Chondrocyte (in vitro differentiated cells): ENCODE measurements at regions not wholly inside any gene's neighbourhood (a gene's known extent, or its start where the extent isn't known, plus 50 kb on each side); places are given as distances from the start of the nearest gene placed in this dataset.
"Not testable (repeated sequence)": the region's sequence is repeated elsewhere in the genome, so short reads cannot be mapped to it uniquely, and the experiment has no call there.

ENCODE experiments used
- DNase-seq: peaks from one replicate; pipeline ENCODE4 v3.0.0; 2021; ENCODE audit warnings: mixed read lengths, low spot score
- H3K27ac Mint-ChIP-seq: one replicate; pipeline ENCODE4 v1.8.0; 2021; ENCODE audit warnings: mild to moderate bottlenecking, moderate library complexity, mixed read lengths; ENCODE audit not compliant: unreplicated experiment
- H3K27me3 Mint-ChIP-seq: 2 replicates; pipeline ENCODE4 v1.8.0; 2021; ENCODE audit warnings: low read depth, mixed read lengths
- H3K36me3 Mint-ChIP-seq: 2 replicates; pipeline ENCODE4 v1.8.0; 2021; ENCODE audit warnings: low read depth, mixed read lengths
- H3K4me1 Mint-ChIP-seq: 2 replicates; pipeline ENCODE4 v1.8.0; 2021; ENCODE audit warnings: low read depth, mild to moderate bottlenecking, mixed read lengths
- H3K4me3 Mint-ChIP-seq: one replicate; pipeline ENCODE4 v1.8.0; 2021; ENCODE audit warnings: mild to moderate bottlenecking, moderate library complexity, mixed read lengths; ENCODE audit not compliant: unreplicated experiment
- H3K9me3 Mint-ChIP-seq: 2 replicates; pipeline ENCODE4 v1.8.0; 2021; ENCODE audit warnings: low read depth, mixed read lengths
- TF ChIP-seq, protein P1 (sequence below): fragments of 200-600 bp; sonication (generic); IDR thresholded peaks from 2 replicates; pipeline ENCODE4 v1.5.0; 2021; ENCODE audit warnings: antibody characterized with exemption, mild to moderate bottlenecking, moderate library complexity

DNA sequence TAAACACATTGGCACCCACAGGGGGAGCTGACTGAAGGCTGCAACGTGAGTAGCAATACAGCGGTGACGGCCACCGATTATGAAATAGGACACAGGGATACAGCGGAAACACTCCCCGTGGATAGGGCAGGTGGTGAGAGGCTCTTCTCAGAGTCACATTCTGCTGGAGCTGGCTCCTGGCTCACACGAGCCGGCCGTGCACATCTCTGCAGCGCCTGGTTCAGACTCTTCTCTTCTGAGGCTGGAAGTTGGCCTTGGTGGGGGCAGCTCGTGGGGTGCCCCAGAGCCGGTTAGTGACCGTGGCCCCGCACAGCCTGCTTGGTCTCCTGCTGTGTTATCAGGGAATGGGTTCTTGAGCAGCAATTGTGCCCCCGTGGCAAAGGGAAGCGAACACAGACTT is 61.3 kb upstream of the EN2 start:
- Mint-ChIP-seq H3K27ac (no peak overlapping the region), H3K4me3 (no peak overlapping the region), H3K36me3 (no peaks in the 10 kb centered on the region), H3K27me3 (peaks cover 67% of the 10 kb centered on the region), H3K4me1 (no peaks in the 10 kb centered on the region), H3K9me3 (no peaks in the 10 kb centered on the region)
- no peak for DNase-seq
- TF ChIP-seq, protein P1, sequence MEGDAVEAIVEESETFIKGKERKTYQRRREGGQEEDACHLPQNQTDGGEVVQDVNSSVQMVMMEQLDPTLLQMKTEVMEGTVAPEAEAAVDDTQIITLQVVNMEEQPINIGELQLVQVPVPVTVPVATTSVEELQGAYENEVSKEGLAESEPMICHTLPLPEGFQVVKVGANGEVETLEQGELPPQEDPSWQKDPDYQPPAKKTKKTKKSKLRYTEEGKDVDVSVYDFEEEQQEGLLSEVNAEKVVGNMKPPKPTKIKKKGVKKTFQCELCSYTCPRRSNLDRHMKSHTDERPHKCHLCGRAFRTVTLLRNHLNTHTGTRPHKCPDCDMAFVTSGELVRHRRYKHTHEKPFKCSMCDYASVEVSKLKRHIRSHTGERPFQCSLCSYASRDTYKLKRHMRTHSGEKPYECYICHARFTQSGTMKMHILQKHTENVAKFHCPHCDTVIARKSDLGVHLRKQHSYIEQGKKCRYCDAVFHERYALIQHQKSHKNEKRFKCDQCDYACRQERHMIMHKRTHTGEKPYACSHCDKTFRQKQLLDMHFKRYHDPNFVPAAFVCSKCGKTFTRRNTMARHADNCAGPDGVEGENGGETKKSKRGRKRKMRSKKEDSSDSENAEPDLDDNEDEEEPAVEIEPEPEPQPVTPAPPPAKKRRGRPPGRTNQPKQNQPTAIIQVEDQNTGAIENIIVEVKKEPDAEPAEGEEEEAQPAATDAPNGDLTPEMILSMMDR: no peak

DNA sequence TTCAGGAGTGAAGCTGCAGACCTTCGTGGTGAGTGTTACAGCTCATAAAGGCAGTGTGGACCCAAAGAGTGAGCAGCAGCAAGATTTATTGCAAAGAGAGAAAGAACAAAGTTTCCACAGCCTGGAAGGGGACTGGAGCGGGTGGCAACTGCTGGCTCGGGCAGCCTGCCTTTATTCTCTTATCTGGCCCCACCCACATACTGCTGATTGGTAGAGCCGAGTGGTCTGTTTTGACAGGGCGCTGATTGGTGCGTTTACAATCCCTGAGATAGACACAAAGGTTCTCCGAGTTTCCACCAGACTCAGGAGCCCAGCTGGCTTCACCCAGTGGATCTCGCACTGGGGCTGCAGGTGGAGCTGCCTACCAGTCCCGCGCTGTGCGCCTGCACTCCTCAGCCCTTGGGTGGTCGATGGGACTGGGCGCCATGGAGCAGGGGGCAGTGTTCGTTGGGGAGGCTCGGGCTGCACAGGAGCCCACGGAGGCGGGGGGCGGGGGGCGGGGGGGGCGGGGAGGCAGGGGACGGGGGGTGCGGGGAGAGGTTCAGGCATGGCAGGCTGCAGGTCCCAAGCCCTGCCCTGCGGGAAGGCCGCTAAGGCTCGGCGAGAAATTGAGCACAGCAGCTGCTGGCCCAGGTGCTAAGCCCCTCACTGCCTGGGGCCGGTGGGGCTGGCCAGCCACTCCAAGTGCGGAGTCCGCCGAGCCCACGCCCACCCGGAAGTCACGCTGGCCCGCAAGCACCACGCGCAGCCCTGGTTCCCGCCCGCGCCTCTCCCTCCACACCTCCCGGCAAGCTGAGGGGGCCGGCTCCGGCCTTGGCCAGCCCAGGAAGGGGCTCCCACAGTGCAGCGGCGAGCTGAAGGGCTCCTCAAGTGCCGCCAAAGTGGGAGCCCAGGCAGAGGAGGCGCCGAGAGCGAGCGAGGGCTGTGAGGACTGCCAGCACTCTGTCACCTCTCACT is 59.9 kb upstream of the EN2 start:
- DNase-seq, H3K9me3 Mint-ChIP-seq, H3K4me3 Mint-ChIP-seq, H3K27ac Mint-ChIP-seq, H3K4me1 Mint-ChIP-seq, H3K36me3 Mint-ChIP-seq: not testable (repeated sequence)
- H3K27me3 Mint-ChIP-seq: peaks cover 67% of the 10 kb centered on the region

DNA sequence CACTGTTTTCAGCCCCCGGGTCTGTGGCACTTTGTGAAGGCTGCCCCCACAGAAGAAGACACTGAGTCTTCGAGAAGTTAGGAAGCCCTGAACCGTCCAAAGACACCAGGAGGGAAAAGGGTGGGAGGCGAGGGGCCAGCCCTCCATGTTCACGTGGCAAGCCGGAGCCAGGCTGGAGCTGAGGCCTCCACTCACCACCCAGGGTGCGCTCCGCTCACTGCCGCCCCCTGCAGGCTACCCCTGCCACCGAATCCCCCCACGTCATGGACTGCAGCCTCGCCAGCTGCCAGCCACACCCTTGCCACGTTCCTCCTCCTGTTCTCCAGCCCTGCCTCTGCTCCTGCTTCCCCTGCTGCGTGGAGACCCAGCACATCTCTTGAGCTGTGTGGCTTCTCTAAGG is 59.0 kb upstream of the EN2 start:
- Mint-ChIP-seq H3K4me1 (no peaks in the 10 kb centered on the region), H3K36me3 (no peaks in the 10 kb centered on the region), H3K9me3 (no peaks in the 10 kb centered on the region), H3K27me3 (peaks cover 67% of the 10 kb centered on the region), H3K27ac (no peak overlapping the region), H3K4me3 (no peak overlapping the region)
- TF ChIP-seq, protein P1: peak; percentile 41
- no peak for DNase-seq

DNA sequence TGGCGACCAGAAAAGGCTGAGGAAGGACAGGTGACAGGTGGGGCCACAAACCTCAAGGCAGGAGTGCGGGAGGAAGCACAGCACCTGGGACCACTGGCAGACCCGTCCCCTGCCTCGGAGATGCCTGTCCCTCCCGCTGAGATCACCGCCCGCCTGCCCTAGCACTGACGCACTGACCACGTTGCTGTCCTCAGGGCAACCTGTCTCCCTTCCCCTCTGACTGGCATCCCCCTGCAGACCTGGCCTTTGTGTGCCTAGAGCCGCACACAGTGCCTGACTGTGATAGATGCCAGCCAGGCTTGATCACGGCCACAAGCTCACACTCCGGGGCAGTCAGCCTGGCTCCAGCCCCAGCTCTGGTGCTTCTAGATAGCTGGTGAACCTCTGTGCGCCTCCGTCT is 58.4 kb upstream of the EN2 start:
- DNase-seq: no peak
- TF ChIP-seq, protein P1: no peak
- peaks cover 68% of the 10 kb centered on the region for H3K27me3 Mint-ChIP-seq
- no peak overlapping the region for H3K4me3 Mint-ChIP-seq
- H3K9me3 Mint-ChIP-seq: no peaks in the 10 kb centered on the region
- H3K36me3 Mint-ChIP-seq: no peaks in the 10 kb centered on the region
- no peaks in the 10 kb centered on the region for H3K4me1 Mint-ChIP-seq
- no peak overlapping the region for H3K27ac Mint-ChIP-seq

DNA sequence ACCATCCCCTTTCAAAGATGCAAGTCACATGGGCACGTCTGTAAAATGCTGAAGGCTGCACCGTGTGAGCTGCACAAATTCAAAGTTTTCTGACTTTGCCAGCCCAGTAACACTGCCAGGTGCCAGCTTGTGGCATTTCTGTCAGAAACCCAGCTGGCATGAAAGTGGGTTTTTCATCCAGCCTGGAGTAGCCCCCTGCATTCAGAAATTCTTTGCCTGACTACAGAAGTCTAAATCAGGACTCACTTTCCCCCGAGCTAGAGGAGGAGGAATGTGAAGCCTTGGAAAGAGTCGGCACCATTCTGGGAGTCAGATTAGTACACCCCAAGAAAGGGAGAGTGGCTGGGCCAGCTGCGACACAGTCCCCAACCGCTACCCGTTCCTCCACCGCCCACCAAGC is 56.7 kb upstream of the EN2 start:
- Mint-ChIP-seq H3K9me3 (no peaks in the 10 kb centered on the region), H3K4me3 (no peak overlapping the region), H3K27ac (no peak overlapping the region), H3K4me1 (no peaks in the 10 kb centered on the region), H3K27me3 (peaks cover 61% of the 10 kb centered on the region), H3K36me3 (no peaks in the 10 kb centered on the region)
- TF ChIP-seq, protein P1: no peak
- DNase-seq: no peak

DNA sequence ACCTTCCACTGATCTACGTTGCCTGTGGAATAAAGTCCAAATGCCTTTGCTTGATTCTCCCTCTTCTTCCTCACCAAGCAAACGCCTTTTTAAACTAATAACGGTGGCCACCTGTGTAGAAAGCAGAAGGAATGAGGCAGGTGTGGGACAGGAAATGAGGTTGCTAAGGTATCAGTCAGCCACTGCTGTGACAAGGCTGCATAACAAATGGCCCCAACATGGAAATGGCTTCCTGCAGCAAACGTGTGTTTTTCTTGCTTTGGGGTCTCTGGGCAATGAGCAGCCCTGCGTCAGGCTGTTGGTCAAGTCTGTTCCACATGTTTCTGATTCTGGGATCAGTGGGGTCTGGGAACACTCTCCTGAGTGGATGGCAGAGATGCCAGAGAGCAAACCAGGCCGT is 56.0 kb upstream of the EN2 start:
- Mint-ChIP-seq H3K27me3 (peaks cover 58% of the 10 kb centered on the region), H3K4me1 (no peaks in the 10 kb centered on the region), H3K4me3 (no peak overlapping the region), H3K36me3 (no peaks in the 10 kb centered on the region), H3K9me3 (no peaks in the 10 kb centered on the region), H3K27ac (no peak overlapping the region)
- no peak for DNase-seq
- TF ChIP-seq, protein P1: no peak
